ENCODE measurements at regions not wholly inside any gene's neighbourhood (a gene's known extent, or its start where the extent isn't known, plus 50 kb on each side); places are given as distances from the start of the nearest gene placed in this dataset.
"Not testable (repeated sequence)": the region's sequence is repeated elsewhere in the genome, so short reads cannot be mapped to it uniquely, and the experiment has no call there.

- DNase-seq, result no peak
Observed at GRCh38 chr19:29154163-29154562, 58.8 kb downstream of the UQCRFS1 start.

GRCh38 chr19:29145756-29146155 is 67.2 kb downstream of the UQCRFS1 start:
- no peak for DNase-seq

DNA sequence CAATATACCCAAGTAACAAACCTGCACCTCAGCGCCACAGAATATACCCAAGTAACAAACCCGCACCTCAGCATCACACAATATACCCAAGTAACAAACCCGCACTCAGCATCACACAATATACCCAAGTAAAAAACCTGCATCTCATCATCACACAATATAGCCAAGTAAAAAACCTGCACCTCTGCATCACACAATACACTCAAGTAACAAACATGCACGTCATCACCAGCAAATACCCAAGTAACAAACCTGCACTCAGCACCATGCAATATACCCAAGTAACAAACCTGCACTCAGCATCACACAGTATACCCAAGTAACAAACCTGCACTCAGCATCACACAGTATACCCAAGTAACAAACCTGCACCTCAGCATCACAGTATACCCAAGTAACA is 69.8 kb downstream of the UQCRFS1 start:
- DNase-seq, result no peak

- no peak for DNase-seq
Observed at GRCh38 chr19:29139227-29139626, 73.7 kb downstream of the UQCRFS1 start.

DNA sequence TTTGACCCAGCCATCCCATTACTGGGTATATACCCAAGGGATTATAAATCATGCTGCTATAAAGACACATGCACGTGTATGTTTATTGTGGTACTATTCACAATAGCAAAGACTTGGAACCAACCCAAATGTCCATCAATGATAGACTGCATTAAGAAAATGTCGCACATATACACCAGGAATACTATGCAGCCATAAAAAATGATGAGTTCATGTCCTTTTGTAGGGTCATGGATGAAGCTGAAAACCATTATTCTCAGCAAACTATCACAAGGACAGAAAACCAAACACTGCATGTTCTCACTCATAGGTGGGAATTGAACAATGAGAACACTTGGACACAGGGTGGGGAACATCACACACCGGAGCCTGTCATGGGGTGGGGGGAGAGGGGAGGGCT is 74.7 kb downstream of the UQCRFS1 start:
- not testable (repeated sequence) for DNase-seq

GRCh38 chr19:29131456-29131855 is 81.5 kb downstream of the UQCRFS1 start:
- no peak for DNase-seq

DNA sequence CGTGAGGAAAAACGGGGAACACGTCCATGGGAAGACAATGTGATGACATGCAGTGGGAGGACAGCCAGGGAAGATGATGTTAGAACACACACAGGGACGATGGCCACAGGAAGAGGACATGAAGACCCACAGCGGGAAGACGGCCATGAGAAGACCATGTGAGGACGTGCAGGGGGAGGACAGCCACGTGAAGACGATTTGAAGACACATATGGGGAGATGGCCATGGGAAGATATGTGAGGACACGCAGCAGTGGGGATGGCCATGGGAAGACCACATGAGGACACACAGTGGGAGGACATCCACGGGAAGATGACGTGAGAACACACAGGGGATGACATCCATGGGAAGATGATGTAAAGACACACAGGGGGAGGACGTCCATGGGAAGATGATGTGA is 83.8 kb downstream of the UQCRFS1 start:
- no peak for DNase-seq

- no peak for DNase-seq
Observed at GRCh38 chr19:29128203-29128602, 84.7 kb downstream of the UQCRFS1 start.

GRCh38 chr19:29122185-29122584 is 90.8 kb downstream of the UQCRFS1 start:
- DNase-seq, result no peak

DNA sequence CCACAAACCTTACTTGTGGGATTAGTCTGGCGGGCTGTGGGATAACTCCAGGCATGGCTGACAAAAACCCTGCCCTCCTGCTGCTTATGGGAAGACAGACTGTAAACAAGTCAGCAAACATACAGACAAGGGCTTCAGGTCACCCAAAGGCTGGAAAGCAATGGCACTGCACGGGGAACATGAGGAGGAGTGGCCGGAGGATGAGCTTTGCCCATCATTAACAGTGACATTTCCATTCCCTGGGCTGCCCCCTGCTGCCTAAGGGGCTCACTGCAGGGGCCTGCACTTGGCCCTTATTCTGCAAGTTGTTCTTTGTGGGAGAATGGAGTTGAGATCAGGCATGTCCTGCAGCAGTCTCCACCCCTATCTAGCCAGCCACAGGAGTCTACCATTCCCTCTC is 91.3 kb downstream of the UQCRFS1 start:
- no peak for DNase-seq

DNA sequence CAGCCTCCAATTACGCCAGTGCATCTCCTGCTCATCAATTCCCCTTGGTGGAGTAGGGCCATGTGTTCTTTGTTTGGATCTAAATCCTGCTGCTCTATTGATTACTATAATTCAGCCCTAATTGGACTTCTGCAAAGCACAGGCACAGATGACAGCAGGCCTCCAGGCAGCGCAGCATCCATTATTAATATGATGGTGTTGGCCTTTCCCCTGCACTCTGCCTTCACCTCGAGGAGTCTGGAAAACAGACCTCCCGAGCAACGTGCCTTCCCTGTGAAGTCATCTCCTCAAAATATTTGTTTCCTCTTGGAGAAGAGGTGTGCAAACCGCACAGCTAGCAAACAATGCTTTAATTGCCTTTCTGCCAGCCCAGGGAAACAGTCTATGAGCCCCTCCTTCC is 92.5 kb downstream of the UQCRFS1 start:
- DNase-seq, result no peak

- DNase-seq, result no peak
Observed at GRCh38 chr19:29119590-29119989, 93.4 kb downstream of the UQCRFS1 start.

DNA sequence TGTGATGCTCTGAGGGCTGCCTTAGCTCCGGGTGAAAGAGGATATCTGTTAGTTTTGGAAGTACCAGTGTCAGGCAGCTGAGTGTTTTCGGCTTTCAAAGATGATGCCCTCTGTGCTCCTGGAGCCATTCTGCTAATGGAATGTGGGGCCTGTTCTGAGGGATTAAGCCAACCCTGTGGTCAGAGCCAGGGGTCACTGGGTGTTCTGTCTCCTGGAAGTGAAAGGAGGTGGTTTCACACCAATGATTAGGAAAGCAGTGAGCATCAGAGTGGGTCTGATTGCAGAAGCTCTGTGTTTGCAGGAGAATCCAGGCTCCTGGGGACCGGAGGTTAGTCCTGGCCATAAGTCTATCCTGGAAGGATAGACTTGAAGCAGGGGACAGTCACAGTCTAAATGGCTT is 94.6 kb downstream of the UQCRFS1 start:
- DNase-seq, result no peak

DNA sequence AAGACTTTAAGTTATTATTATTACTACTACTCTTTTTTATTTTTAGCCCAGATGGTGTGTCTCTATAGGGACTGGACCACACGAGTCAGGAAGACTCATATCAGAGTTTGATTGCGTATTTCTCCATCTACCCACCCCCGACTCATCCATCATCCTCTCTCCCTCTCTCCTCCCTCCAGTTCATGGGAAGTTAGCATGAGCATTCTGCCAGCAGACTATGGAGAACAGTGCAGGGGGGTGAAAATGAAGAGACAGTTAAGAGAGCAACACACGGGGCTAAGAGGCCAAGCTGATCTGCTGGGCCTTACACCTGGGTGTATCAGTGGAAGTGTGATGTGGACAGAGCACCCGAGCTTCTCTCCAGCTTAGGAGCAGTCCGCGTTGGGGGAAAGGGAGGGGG is 95.0 kb downstream of the UQCRFS1 start:
- DNase-seq, result no peak

DNA sequence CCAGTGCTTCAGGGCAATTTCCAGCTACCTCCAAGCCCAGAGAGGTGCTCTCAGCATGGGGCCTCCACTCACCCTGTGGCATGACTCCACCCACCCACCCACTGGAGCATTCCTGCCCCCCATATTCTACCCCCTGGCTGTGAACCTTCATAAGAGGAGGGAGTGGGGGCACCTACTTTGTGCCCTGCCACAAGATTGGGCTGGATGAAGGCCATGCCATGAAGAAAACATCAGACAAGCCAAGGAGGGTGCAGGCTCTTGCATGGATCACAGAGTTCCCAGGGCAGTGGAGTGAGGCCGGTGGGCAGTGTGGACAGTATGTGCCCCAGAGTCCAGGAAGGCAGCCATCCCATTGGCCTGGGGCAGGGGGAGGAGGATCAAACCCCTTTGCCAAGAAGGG is 97.8 kb downstream of the UQCRFS1 start:
- no peak for DNase-seq

DNA sequence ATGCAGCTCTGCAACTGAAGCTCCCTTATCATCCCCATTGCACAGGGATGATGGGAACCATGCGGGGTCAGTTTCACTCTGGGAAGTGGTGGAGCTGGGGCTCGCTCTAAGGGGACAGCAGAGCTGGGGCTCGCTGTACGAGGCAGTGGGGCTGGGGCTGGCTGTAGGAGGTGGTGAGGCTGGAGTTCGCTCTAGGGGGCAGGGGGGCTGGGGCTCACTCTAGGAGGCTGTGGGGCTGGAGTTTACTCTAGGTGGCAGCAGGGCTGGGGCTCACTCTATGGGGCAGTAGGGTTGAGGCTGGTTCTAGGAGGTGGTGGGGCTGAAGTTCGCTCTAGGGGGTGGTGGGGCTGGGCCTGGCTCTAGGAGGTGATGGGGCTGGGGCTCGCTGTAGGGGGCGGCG is 99.1 kb downstream of the UQCRFS1 start:
- no peak for DNase-seq

DNA sequence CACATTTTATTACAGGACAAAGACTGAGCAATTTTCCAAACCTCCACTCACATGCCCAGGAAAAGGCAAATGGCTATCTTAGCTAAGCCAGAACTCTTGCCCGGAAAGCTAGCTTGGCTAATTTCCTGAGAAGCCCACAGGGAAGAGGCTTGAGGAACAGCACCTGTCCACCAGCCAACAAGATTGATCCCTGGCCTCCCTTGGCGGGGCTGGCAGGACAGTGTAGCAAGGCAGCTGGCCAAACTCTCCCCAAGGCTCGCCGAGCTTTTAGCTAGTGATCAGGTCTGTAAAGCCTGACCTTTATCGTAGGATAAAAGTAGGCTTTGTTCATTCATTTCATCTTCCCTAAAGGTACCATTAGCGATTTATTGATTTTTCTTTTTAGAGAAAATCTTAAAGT is 101.4 kb downstream of the UQCRFS1 start:
- DNase-seq, result no peak

DNA sequence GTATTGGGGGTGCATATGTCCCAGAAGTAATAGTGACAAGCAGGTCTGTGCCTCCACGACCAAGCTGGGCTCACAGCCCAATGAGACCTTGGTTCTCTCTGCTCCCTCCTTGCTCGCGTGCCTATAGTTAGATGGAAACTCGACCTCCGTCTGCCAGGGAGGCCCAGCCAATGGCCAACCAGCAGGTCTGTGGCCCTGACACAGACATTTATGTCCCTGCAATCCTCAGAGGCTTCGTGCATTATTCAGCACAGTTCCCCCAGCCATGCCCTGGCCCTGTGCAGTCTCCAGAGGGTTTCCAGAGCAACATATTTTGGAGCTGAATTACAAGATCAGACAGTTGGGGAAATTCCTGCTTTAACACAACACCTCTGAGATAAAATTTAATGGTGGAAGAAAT is 105.1 kb downstream of the UQCRFS1 start:
- DNase-seq, result no peak

- DNase-seq, result no peak
Observed at GRCh38 chr19:29106346-29106885, 106.5 kb downstream of the UQCRFS1 start.

GRCh38 chr19:29105629-29106292 is 107.2 kb downstream of the UQCRFS1 start:
- no peak for DNase-seq

- no peak for DNase-seq
Observed at GRCh38 chr19:29104605-29105241, 108.2 kb downstream of the UQCRFS1 start.

DNA sequence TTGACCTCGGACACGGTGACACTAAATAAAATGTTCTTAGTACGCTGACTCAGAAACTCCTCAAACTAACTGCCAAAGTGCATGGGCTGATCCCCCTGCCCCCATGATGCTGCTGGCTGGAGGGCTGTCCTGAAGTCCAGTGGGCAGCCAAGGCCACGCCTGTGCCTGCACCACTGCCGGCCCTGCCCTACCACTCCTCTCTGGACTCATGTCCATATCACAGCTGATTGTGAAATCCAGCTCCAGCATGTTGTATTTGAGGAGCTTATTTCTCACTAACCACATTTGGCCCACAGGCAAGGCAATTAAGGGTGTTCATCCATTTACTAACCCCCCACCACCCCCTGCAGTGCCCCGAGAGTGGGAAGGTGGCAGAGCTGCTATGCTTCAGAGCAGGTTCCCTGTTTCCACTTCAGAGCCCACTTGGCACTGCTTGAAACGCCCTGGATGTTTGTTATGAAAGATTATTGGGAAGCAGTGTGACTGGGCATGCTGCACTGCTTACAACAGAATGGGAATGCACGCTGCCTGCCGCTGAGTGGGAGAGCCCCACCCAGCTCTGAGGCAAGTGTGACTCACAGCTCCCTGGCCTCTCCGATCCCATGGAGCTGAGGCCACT is 114.0 kb downstream of the UQCRFS1 start:
- DNase-seq, result no peak

DNA sequence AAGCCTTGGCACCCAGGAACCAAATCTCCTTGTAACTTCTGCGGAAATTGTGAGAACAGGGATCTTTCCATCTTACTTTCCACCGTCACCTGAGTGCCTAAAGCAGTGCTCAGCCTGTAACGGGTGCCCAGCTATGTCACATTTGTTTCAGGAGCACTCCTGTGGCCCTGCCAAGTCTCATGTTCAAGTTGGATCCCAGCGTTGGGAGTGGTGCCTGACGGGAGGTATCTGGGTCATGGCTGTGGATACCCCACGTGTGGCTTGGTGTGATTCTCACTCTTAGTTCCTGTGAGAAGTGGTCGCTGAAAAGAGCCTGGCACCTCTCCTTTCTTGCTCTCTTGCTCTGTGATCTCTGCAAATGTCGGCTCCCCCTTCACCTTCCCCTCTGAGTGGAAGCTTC is 114.9 kb downstream of the UQCRFS1 start:
- DNase-seq, result no peak

GRCh38 chr19:29096896-29097295 is 116.1 kb downstream of the UQCRFS1 start:
- DNase-seq, result no peak
